Esophagus (tissue), 2 donors: ENCODE measurements at regions not wholly inside any gene's neighbourhood (a gene's known extent, or its start where the extent isn't known, plus 50 kb on each side); places are given as distances from the start of the nearest gene placed in this dataset.

ENCODE experiments used
- H3K27ac ChIP-seq, 2 donors: one replicate each; pipeline ENCODE4 v1.5.1; 2013; ENCODE audit warnings: low read depth in 2 of 2, mild to moderate bottlenecking in 2 of 2, inconsistent platforms in 1 of 2, low read length in 1 of 2, moderate library complexity in 1 of 2
- H3K27me3 ChIP-seq, 2 donors: one replicate each; pipeline ENCODE4 v1.6.1; 2013; ENCODE audit warnings: low read length in 2 of 2, control low read depth in 1 of 2, mild to moderate bottlenecking in 1 of 2; ENCODE audit not compliant: insufficient read depth in 2 of 2, control insufficient read depth in 1 of 2
- H3K36me3 ChIP-seq, 2 donors: one replicate each; pipeline ENCODE4 v1.6.1; 2013; ENCODE audit warnings: low read length in 1 of 2; ENCODE audit not compliant: control insufficient read depth in 2 of 2, insufficient read depth in 2 of 2
- H3K4me1 ChIP-seq, 2 donors: one replicate each; pipeline ENCODE4 v1.6.1; 2013; ENCODE audit warnings: low read length in 1 of 2; ENCODE audit not compliant: control insufficient read depth in 2 of 2, insufficient read depth in 2 of 2
- H3K4me3 ChIP-seq, 2 donors: one replicate each; pipeline ENCODE4 v1.5.1; 2013; ENCODE audit warnings: low read length in 2 of 2, mild to moderate bottlenecking in 2 of 2, low read depth in 1 of 2, moderate library complexity in 1 of 2
- H3K9me3 ChIP-seq, 2 donors: one replicate each; pipeline ENCODE4 v1.6.1; 2013; ENCODE audit warnings: mild to moderate bottlenecking in 2 of 2, low read depth in 1 of 2, low read length in 1 of 2, moderate library complexity in 1 of 2; ENCODE audit not compliant: control insufficient read depth in 2 of 2, insufficient read depth in 1 of 2
- WGBS, 2 donors: extraction: QIAGEN DNeasy Blood & Tissue Kit; methylation state at CpG; one replicate each; pipeline ENCODE4 v1.1.7; 2013; 5-methylcytosine and 5-hydroxymethylcytosine counted together
- donor health status: healthy with polysubstance abuse.
- donor health status: Bipolar disorder and iron deficiency.

DNA sequence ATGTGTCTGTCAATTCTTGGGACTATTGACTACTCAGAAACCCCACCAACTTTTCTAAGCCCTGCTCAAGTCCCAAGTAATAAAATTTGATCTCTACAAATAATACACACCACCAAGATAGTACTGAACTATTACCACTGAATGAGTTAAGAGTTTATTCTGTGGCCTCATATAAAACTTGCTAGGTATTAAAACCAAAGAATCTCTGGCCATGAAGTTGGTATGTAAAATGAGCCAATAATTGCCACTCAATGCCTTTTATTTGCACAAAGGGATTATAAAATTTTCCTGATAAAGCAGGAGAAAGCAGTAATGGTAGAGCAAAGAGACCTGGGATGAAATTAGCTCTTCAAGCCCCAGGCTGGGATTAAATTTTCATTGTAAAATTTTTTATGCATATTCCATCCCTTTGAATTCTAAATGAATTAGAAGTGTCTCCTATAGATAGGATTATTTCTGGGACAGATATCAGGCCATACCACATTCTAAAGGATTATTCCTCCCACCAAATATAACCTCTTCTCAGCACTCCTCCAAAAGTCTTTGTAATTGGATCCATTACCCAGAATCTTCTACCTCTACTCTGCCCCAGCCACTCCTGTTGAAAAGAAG, 450.5 kb upstream of the ACVR2A start:
- Histone ChIP-seq H3K4me3 (no peak overlapping the region), H3K4me1 (no peaks in the 10 kb centered on the region), H3K9me3 (no peaks in the 10 kb centered on the region), H3K27ac (no peak overlapping the region), H3K36me3 (no peaks in the 10 kb centered on the region), H3K27me3 (peaks cover 0 to 3% of the 10 kb centered on the region in 2 donors)

DNA sequence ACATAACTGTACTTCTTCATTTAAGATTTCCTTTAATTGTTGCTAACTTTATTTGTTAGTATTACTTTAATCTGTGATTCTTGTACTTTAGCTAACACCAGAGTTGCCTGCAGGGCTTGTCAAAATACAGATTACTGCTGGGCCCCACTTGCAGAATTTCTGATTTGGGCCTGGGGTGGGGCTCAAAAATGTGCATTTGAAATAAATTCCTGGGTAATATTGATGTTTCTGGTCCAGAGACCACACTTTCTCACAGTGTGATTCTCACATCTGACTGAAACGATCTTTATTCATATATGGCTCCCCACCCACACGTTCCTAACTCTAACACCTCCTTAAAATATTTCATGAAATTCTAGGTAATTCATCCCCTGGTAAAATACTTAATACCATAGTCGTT, 452.6 kb upstream of the ACVR2A start:
- 79 to 80% methylated on average over 3 of the region's 3 CpGs for WGBS, 2 donors
- Histone ChIP-seq H3K4me3 (no peak overlapping the region), H3K36me3 (no peaks in the 10 kb centered on the region), H3K27me3 (peaks cover 0 to 3% of the 10 kb centered on the region in 2 donors), H3K27ac (no peak overlapping the region), H3K4me1 (no peaks in the 10 kb centered on the region), H3K9me3 (no peaks in the 10 kb centered on the region)

DNA sequence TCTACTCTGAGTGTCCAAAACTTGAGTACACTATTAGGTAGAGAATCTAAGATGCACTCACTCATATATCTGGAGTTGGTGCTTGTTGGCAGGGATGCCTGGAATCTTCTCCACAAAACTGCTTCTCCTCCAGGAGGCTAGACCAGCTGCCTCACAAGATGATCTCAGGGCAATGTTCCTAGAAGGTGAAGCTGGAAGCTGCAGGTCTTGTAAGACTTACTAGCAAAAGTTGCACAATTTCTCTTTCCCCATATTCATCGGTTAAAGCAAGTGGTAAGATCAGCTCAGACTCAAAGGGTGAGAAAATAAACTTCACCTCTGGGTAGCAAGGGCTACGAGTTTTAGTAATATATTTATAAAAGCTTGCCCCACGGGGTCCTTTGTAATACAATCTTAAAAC, 454.4 kb upstream of the ACVR2A start:
- H3K27me3 ChIP-seq = no peaks in the 10 kb centered on the region
- no peaks in the 10 kb centered on the region for H3K4me1 ChIP-seq
- WGBS, 2 donors = 81 to 83% methylated on average over 3 of the region's 3 CpGs
- H3K9me3 ChIP-seq = no peaks in the 10 kb centered on the region
- no peaks in the 10 kb centered on the region for H3K36me3 ChIP-seq
- no peak overlapping the region for H3K27ac ChIP-seq
- H3K4me3 ChIP-seq = no peak overlapping the region

DNA sequence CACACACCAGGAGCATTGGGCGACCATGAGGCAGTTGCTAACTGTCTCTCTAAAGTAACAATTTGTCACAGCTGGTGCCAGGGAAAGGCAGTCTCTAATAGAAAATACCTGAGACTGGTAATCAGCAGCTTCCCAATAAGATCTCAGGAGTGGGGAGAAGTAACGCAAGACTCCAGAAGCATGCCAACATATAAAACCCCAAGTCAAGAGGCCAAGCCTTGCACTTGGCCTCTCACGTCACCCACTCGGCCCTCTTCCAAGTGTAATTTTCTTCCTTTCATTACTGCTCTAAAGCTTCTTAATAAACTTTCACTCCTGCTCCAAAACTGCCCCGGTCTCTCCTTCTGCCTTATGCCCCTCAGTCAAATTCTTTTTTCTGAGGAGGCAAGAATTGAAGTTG, 455.6 kb upstream of the ACVR2A start:
- Histone ChIP-seq H3K9me3 (no peaks in the 10 kb centered on the region), H3K36me3 (no peaks in the 10 kb centered on the region)
- WGBS, 2 donors = 66 to 78% methylated on average over 5 of the region's 5 CpGs

DNA sequence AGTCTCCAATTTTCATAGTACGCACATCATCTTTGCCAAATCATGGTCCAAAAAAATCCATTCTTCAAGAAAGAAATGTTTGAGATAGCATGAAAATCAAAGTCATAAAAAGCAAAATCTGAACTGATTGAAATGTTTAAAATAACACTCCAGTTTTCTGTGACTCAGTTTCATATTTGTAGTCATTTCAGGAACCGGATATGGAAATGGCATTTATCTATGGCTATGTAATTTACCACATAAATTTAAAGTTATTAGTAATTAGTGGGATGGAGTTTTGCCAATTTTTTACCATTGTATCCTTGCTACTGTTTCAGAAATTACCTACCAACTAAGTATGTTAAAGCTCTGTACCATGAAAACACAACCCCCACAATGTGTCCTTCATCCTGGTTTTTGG, 456.6 kb upstream of the ACVR2A start:
- H3K27me3 ChIP-seq = no peaks in the 10 kb centered on the region
- H3K4me3 ChIP-seq = no peak overlapping the region
- 88 to 93% methylated on average over 2 of the region's 2 CpGs for WGBS, 2 donors

More for the DNA sequence above, 455.6 kb upstream of the ACVR2A start:
- Histone ChIP-seq H3K4me1 (no peaks in the 10 kb centered on the region), H3K27me3 (no peaks in the 10 kb centered on the region), H3K4me3 (no peak overlapping the region), H3K27ac (no peak overlapping the region)

DNA sequence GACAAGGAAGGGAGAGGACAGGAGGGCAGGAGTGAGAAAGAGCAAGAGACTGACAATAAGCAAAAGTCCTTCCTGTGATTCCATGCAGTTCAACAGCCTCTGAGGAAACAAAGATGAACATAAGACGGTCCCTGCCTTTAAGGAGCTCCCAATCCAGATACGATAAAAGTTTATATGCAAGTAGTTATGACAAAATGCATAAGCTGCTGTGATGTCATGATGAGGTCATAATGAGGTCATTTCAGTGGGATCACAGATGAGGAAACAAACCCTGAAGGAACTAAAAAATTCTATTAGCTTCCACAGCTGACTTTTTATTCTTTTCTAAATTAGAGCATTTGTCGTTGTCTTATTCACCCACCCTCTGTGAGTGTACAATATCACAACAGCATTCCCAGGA, 458.5 kb upstream of the ACVR2A start:
- WGBS, 2 donors = 61 to 63% methylated on average over 3 of the region's 3 CpGs
- Histone ChIP-seq H3K27me3 (no peaks in the 10 kb centered on the region), H3K4me1 (peaks cover 0 to 3% of the 10 kb centered on the region in 2 donors), H3K9me3 (no peaks in the 10 kb centered on the region), H3K4me3 (no peak overlapping the region), H3K36me3 (no peaks in the 10 kb centered on the region), H3K27ac (no peak overlapping the region)

More for the DNA sequence above, 456.6 kb upstream of the ACVR2A start:
- no peaks in the 10 kb centered on the region for H3K4me1 ChIP-seq
- no peaks in the 10 kb centered on the region for H3K9me3 ChIP-seq
- no peaks in the 10 kb centered on the region for H3K36me3 ChIP-seq
- no peak overlapping the region for H3K27ac ChIP-seq

DNA sequence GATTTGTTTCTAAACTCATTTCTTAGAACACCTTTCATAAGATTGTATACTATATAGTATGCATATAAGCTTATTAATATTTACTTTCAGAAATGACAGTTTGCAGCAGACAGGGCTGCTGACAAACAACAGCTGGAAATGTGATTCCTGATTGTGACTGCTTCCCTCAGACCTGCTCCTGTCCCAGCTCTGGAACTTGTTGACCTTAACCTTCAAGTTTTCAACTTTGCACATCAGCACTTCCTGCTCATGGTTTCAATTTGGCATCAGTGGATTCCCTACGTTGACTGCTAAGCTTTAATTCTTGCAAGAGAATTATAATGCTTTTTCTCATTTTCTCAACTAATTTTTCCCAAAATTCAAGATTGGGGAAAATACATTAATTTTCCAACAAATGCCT, 459.2 kb upstream of the ACVR2A start:
- H3K27me3 ChIP-seq = no peaks in the 10 kb centered on the region

DNA sequence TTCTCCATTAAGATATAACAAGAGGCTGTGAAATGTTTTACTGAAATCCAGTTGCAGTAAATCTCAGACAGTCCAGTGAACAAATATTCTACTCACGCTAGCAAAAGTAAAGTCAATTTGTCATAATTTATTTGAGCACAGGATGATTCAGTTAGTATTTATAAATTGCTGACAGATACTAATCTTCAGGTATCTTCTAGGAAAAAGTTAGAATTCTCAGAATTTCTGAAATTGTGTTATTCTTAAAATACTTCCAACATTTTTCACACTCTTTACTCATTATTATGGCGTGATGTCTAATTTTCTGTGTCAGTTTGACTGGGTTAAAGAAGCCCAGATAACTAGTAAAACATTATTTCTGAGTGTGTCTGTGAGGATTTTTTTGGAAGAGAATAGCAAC, 460.2 kb upstream of the ACVR2A start:
- WGBS, 2 donors = 82 to 88% methylated on average over 2 of the region's 2 CpGs
- Histone ChIP-seq H3K27ac (no peak overlapping the region), H3K36me3 (no peaks in the 10 kb centered on the region), H3K27me3 (no peaks in the 10 kb centered on the region), H3K4me1 (peaks cover 0 to 3% of the 10 kb centered on the region in 2 donors), H3K9me3 (no peaks in the 10 kb centered on the region), H3K4me3 (no peak overlapping the region)

More for the DNA sequence above, 459.2 kb upstream of the ACVR2A start:
- H3K4me3 ChIP-seq = no peak overlapping the region
- H3K27ac ChIP-seq = no peak overlapping the region
- 42 to 61% methylated on average over 1 of the region's 1 CpG for WGBS, 2 donors
- no peaks in the 10 kb centered on the region for H3K36me3 ChIP-seq
- H3K9me3 ChIP-seq = no peaks in the 10 kb centered on the region
- peaks cover 0 to 3% of the 10 kb centered on the region in 2 donors for H3K4me1 ChIP-seq

DNA sequence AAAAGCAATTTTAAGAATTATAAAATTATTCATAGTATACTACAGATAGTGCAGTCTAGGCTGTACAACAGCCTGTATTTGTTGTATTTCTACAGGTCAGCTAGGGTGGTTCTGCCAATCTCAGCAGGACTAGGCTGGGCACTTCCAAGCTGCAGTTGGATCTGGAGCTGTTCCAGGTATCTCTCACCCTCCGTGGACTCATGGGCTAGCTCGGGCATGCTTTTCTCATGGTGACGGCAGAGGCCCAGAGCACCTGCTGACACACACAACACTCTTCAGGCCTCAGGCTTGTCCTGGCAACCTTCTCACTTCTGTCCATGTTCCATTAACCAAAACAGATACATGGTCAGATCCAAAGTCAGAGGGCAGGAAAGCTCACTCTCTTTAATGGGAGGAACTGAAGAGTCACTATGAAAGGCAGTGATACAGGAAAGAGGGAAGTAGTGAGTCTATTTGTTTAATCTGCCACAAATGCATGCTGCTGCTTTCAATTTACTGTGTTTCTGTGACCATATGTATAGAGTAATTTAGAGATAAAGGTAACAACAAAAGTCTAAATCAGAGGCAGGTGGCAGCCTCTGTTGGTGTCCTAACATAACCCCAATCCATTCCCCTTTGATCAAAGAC, 462.4 kb upstream of the ACVR2A start:
- peaks cover 0 to 3% of the 10 kb centered on the region in 2 donors for H3K4me1 ChIP-seq
- H3K4me3 ChIP-seq = no peak overlapping the region
- H3K36me3 ChIP-seq = no peaks in the 10 kb centered on the region
- H3K27me3 ChIP-seq = no peaks in the 10 kb centered on the region
- no peak overlapping the region for H3K27ac ChIP-seq
- H3K9me3 ChIP-seq = no peaks in the 10 kb centered on the region
- WGBS, 2 donors = 39 to 62% methylated on average over 3 of the region's 3 CpGs

DNA sequence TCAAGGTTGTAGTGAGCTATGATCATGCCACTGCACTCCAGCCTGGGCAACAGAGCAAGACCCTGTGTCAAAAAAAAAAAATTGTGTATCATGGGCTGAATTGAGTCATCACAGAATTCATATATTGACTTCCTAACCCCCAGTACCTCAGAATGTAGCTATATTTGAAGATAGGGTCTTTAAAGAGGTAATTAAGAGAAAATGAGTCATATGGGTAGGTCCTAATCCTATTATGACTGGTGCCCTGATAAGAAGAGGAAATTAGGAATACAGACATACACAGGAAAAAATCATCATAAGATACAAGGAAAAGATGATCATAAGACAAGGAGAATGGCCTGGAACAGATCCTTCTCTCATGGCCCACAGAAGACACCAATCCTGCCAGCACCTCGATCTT, 466.4 kb upstream of the ACVR2A start:
- WGBS, 2 donors = 90 to 97% methylated on average over 1 of the region's 1 CpG
- H3K27ac ChIP-seq = no peak overlapping the region
- no peaks in the 10 kb centered on the region for H3K27me3 ChIP-seq
- H3K4me1 ChIP-seq = peaks cover 0 to 3% of the 10 kb centered on the region in 2 donors
- H3K36me3 ChIP-seq = no peaks in the 10 kb centered on the region
- no peaks in the 10 kb centered on the region for H3K9me3 ChIP-seq
- H3K4me3 ChIP-seq = no peak overlapping the region
